Epithelial cell of esophagus (primary cell): ENCODE measurements at regions not wholly inside any gene's neighbourhood (a gene's known extent, or its start where the extent isn't known, plus 50 kb on each side); places are given as distances from the start of the nearest gene placed in this dataset.

ENCODE experiments used
- DNase-seq: peaks from one replicate; pipeline ENCODE4 v3.0.0; 2010; ENCODE audit warnings: low read depth
- H3K4me3 ChIP-seq: 2 replicates; pipeline ENCODE4 v1.5.1; 2011; ENCODE audit warnings: mild to moderate bottlenecking, low read length, control low read depth
- CTCF ChIP-seq: IDR thresholded peaks from 2 replicates; pipeline ENCODE4 v1.5.1; 2011; ENCODE audit warnings: low read depth, mild to moderate bottlenecking, low read length, control low read depth, inconsistent platforms; ENCODE audit not compliant: insufficient read depth; ENCODE audit errors: missing control alignments

- H3K4me3 ChIP-seq = no peak overlapping the region
- no peak for DNase-seq
- TF ChIP-seq CTCF = no peak
These were observed 140.2 kb upstream of the PCDH17 start for GRCh38 chr13:57491318-57491717.

- TF ChIP-seq CTCF = no peak
- H3K4me3 ChIP-seq = no peak overlapping the region
These were observed 123.6 kb upstream of the PCDH17 start for GRCh38 chr13:57507752-57508463.

GRCh38 chr13:57511603-57512002, 119.9 kb upstream of the PCDH17 start:
- no peak for TF ChIP-seq CTCF
- DNase-seq = no peak
- H3K4me3 ChIP-seq = no peak overlapping the region

More at GRCh38 chr13:57507752-57508463, 123.6 kb upstream of the PCDH17 start:
- no peak for DNase-seq

GRCh38 chr13:57527114-57527735, 104.3 kb upstream of the PCDH17 start:
- no peak overlapping the region for H3K4me3 ChIP-seq
- no peak for TF ChIP-seq CTCF
- DNase-seq = no peak

GRCh38 chr13:57531256-57531655, 100.3 kb upstream of the PCDH17 start:
- H3K4me3 ChIP-seq = no peak overlapping the region
- TF ChIP-seq CTCF = no peak
- DNase-seq = no peak

GRCh38 chr13:57546942-57547341, 84.6 kb upstream of the PCDH17 start:
- TF ChIP-seq CTCF = no peak
- DNase-seq = no peak
- no peak overlapping the region for H3K4me3 ChIP-seq

- H3K4me3 ChIP-seq = no peak overlapping the region
- no peak for TF ChIP-seq CTCF
- DNase-seq = peak; percentile 6
These were observed 79.1 kb upstream of the PCDH17 start for GRCh38 chr13:57552437-57552836.
